Glomerular visceral epithelial cell (primary cell): ENCODE measurements at regions not wholly inside any gene's neighbourhood (a gene's known extent, or its start where the extent isn't known, plus 50 kb on each side); places are given as distances from the start of the nearest gene placed in this dataset.

Source experiments
- DNase-seq: peaks from one replicate; pipeline ENCODE4 v3.0.0-alpha.2; 2016; ENCODE audit errors: extremely low spot score

- no peak for DNase-seq
Observed at GRCh38 chr14:98977451-98977850, 294.5 kb downstream of the BCL11B start.

DNA sequence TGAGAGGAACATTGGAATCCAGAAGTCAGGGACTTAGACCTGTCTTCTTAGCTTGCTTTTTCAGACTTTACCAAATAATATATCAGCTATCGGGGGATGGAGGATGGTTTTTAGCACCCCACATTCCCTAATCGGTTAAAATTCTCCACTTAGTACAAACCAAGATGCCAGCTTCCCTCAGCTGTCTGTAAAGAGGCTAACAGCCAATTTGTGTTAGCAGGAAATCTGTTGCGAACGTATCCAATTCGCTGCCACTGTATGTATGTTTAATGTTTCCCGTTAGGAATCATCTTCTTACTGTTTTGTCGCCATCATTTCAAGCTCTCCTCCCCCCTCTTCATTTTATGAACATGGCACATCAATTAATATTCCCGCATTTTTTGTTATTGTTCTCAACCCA is 289.0 kb downstream of the BCL11B start:
- DNase-seq: no peak

- DNase-seq: no peak
Observed at GRCh38 chr14:98984027-98984718, 287.8 kb downstream of the BCL11B start.

DNA sequence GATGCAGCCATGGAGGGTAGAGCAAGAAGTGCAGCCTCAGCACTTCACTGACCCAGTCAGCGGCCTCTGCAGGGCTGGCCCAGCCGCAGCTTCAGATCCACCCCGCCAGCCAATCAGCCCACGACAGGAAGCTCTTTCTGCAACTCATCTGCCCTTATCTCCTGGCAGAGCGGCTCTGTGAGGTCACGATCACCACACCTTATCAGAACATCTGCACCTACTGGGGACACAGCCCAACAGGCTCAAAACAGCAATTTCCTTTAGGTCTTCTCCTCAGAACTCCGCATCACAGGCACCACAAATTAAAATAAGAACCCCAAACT is 287.3 kb downstream of the BCL11B start:
- no peak for DNase-seq

GRCh38 chr14:98993818-98994217 is 278.2 kb downstream of the BCL11B start:
- DNase-seq: no peak

DNA sequence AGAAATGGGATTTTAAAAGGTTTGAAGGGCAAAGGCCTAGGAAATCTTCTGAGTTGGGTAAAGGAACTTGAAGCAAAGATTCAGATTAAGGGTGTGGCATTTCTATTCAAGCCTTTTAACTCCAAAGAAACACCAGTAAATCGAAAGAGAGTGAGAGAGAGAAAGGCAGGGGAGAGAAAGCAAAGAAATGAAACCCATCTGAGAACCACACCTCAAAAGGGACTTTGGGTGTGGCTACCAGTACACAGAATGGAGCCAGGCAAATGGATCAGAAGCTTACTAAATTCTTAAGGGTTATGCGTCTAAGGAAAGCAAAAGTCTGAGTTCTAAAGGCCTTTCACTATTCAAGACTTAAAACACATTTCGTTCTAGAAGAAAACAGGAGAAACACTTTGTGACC is 277.4 kb downstream of the BCL11B start:
- DNase-seq: no peak

DNA sequence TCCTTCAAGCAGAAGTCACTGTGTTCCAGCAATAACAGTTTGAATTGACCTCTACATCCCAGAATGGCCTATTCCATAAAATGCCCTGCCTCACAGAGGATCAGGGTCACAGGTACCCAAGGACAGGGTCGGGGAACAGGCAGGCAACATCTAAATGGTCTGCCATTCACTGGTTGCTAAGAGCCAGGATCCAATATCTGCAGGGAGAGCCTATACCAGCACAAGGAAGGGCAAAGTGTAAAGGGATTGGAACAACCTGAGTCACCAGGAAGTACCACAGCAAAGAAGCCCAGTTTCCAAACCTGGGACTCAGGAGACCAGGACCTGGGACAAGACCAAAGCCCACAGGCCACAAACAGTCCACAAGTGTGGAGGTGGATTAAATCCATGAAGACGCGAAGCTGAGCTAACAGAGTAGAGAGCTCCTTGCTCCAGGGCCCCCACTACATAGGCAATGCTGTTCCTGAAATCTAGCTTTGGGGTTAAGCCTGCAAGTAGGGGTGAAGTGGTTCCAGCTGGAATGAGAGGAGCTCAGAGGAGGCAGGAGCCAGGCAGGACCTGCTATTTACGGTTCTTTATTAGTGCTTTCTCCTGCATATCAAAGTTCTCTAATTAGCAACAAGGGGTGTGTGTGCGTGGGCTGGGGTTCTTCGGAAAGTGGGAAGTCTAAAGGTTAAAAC is 274.3 kb downstream of the BCL11B start:
- DNase-seq: no peak

GRCh38 chr14:98999345-98999744 is 272.7 kb downstream of the BCL11B start:
- no peak for DNase-seq

- no peak for DNase-seq
Observed at GRCh38 chr14:98999901-99000300, 272.1 kb downstream of the BCL11B start.

DNA sequence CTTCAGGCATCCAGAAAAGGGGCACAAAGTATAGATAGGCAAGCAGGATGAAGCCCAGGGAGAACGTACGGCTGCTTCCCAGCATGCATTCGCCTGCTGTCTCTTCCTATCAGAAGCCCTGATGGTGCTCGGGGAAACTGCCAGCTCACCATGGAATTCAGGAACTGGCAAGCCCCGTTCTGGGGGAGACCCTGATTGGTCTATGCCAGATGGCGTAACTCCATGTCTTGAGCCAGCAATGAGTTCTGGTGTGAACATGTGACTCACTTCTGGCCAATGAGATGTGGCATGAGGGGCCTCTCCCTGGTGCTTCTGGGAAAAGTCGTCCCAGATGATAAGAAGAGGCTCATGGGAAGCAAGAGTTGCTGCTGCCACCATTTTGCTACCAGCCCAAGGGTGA is 270.8 kb downstream of the BCL11B start:
- DNase-seq: no peak

GRCh38 chr14:99003646-99004045 is 268.4 kb downstream of the BCL11B start:
- DNase-seq: no peak

DNA sequence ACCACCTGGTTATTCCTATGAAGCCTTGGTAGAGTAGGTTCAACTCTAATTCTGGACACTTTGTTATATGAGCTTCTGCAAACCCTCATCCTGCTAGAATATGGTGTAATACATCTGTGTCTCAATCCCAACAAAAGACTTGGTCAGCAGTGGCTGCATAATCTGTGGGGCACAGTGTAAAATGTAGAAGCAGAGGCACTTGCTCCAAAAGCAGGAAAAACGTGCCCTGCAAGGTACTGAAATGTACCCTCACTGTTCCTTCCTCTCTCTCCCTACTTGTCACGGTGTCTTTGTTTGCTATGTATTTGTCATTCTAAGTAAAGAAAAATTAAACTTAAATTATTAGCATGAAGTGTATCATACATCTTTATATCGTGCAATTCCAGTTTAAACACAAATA is 267.9 kb downstream of the BCL11B start:
- DNase-seq: no peak

DNA sequence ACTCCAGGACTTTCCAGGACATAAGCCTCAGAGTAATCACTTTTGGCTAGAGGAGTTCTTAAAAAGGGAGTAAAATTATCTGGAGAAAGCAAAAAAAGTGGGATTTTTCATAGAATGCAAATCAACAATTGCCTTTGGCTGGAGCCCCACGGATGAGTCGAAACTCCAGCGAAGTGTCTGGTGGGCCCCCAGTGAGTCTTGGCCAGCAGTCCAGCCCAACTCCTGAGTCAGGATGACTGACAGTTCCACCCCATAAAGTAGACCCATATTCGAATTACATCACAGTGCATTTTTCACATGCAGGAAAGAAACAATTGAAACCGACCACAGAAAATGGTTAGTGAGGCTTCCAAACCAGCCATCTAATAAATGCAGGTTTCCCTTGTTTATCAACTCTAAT is 265.7 kb downstream of the BCL11B start:
- no peak for DNase-seq

DNA sequence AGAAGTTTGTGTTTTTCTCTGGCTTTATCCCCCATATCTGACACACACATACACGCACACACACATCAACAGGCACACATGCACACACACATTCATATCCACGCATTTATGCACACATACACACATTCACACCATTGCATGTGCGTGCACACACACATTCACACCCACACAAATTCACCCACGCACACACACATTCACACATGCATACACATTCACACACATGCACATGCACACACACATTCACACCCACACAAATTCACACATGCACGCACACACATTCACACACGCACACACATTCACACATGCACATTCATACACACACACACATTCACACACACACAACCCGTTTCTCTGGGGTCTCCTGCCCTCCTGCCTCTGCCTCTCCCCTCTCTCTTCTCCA is 264.2 kb downstream of the BCL11B start:
- DNase-seq: no peak

DNA sequence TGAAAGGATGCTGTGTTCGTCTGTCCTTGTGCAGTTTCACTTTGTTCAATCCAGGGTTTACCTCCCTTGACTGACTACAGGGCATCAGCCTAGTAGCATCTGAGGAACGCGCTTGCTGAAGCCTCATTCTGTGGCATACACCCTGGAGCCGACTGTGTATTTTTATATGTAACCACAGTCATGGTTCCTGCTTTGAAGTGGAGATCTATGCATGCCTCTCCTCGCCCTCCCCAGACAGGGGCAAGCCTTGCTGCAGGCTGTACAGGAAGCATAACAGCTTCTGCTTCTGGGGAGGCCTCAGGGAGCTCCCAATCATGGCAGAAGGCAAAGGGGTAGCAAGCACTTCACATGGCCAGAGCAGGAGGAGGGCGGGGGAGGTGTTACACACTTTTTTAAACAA is 262.1 kb downstream of the BCL11B start:
- no peak for DNase-seq

- DNase-seq: no peak
Observed at GRCh38 chr14:99011385-99011784, 260.6 kb downstream of the BCL11B start.

DNA sequence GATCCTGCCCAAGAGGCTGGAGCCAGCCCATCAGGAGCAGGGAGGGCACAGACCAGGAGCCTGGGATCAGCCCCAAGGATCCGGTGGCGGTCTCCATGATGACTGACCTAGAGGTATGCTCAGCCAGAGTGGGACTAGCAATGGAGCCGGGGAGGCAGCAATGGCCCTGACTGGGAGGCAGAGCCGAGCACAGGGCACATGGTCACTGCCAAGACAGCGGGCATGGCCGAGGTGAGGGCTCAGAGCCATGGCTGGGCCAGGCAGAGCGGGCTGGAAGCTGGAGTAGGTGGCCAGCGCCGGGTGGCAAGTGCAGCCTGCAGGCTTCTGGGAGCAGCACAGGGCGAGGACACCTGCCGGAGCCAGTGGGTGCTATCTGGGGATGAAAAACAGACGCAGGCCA is 259.3 kb downstream of the BCL11B start:
- no peak for DNase-seq

- DNase-seq: no peak
Observed at GRCh38 chr14:99015833-99016232, 256.2 kb downstream of the BCL11B start.

DNA sequence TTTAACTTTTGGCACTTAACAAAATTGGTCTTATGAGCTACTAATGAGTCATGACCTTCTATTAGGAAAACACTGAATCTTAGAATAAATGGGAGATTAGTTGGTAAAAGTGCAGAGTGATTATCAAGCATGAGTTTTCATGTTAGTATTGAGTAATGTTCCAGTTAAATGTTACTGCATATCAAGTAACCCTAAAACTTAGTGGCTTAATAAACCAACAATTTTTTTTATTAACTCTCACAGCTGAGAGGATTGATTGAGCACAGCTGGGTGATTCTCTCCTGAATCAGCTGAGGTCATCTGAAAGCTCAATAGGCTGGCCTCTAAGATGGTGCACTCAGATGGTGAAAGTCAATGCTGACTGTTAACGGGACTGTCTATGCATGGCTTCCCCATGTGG is 248.6 kb downstream of the BCL11B start:
- DNase-seq: no peak

- DNase-seq: no peak
Observed at GRCh38 chr14:99024926-99025325, 247.1 kb downstream of the BCL11B start.

DNA sequence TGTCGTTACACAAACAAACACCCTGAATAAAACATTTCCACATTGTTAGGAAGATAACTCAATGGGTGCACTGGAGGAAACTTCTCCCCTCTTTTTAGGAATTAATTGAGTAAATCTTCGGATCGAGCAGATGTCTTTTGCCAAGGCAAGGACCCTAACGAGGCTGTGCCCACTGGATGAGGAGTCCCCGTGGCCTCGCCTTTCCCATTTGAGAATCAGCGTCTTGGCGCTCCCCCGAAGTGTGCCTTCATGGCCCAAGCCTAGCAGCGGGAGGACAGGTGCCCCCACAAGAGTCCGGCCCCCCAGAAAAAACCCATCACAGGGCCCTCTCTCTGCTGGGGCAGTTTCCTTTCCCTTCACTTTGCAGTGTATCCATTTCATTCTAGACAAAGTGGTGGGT is 246.6 kb downstream of the BCL11B start:
- DNase-seq: no peak

GRCh38 chr14:99026471-99026870 is 245.5 kb downstream of the BCL11B start:
- no peak for DNase-seq

GRCh38 chr14:99028041-99028440 is 244.0 kb downstream of the BCL11B start:
- no peak for DNase-seq

DNA sequence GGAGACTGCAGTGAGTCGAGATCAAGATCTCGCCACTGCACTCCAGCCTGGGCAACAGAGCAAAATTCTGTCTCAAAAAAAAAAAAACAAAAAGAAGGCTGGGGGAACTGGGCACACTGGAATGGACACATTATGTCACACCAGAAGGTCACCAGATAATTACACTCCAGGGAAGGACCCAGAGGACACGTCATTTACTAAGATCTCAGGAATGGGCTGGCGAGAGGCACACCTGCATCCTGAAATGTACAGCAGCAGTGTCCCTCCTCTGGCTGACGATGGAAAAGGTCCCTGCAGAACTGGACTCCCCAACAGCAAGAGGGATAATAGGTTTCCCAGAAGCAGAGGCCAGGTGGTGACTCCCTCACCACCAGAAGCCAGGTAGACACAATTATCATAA is 243.5 kb downstream of the BCL11B start:
- no peak for DNase-seq
